ENCODE measurements at regions not wholly inside any gene's neighbourhood (a gene's known extent, or its start where the extent isn't known, plus 50 kb on each side); places are given as distances from the start of the nearest gene placed in this dataset.

DNA sequence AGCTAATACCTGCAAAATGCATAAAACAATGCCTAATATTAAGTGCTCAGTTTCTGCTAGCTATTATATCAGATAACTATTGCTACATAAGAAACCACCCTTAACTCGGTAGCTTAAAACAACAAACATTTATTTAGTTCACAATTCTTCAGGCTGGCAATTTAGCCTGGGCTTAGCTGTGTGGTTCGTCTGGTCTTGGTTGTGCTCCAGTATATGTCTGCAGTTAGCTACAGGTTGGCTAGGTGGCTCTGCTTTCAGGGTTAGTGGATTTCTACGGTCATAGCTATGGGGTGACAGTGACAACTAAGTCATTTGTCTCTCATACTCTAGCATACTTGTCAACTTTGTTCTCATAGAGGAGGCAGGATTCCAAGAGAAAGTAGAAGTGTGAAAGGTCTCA lies 61.8 kb upstream of the NRP1 start:
- no peak for DNase-seq (ENCODE audit: insufficient read length)
- FAIRE-seq: no peak
- TF ChIP-seq TAF1 (IDR thresholded peaks at IDR 0.05; ENCODE audit: borderline replicate concordance, low read depth, low read length) (no peak), POLR2AphosphoS5 (IDR thresholded peaks at IDR 0.05; ENCODE audit: low read depth, low read length) (no peak), POLR2A (IDR thresholded peaks at IDR 0.05; ENCODE audit: low read depth, low read length) (no peak)

DNA sequence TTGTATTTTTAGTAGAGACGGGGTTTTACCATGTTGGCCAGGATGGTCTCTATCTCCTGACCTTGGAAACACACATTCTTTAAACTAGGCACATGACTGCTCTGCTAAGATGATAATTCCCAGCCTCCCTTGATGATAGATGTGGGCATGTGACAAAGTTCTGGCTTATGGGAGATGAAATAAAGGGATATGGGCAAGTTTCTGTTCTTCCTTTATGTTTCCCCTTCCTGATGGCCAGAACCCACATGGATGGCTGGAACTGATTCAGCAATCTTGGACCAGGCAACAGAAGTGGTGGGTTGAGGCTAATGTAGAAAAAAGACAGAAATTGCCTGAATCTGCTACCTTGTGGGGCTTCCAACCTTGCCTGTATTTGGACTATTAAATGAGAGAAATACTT lies 60.7 kb upstream of the NRP1 start:
- FAIRE-seq (no peak), DNase-seq (ENCODE audit: insufficient read length) (no peak)
- TF ChIP-seq TAF1 (IDR thresholded peaks at IDR 0.05; ENCODE audit: borderline replicate concordance, low read depth, low read length) (no peak), POLR2AphosphoS5 (IDR thresholded peaks at IDR 0.05; ENCODE audit: low read depth, low read length) (no peak), POLR2A (IDR thresholded peaks at IDR 0.05; ENCODE audit: low read depth, low read length) (no peak)

DNA sequence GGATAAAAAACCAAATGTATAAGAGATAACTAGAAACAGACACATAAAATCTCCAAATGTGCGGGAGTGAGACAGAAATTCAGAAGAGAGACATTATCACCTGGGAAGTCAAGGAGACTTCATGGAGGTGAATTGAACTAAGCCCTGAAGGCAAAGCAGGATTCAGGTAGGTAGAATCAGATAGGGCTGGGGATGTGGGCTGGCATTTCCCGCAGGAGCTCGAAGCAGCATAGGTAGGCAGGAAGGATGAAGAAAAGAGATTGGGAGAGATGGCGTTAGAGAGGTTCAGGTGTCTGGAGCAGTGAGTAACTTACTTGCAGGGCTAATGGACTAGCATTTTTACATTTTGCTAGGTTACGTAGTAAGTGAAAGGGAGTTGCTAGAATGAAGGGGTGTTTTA lies 58.2 kb upstream of the NRP1 start:
- DNase-seq (ENCODE audit: insufficient read length): no peak
- no peak for TF ChIP-seq TAF1 (IDR thresholded peaks at IDR 0.05; ENCODE audit: borderline replicate concordance, low read depth, low read length)
- TF ChIP-seq POLR2A (IDR thresholded peaks at IDR 0.05; ENCODE audit: low read depth, low read length): no peak
- TF ChIP-seq POLR2AphosphoS5 (IDR thresholded peaks at IDR 0.05; ENCODE audit: low read depth, low read length): no peak
- FAIRE-seq: no peak

DNA sequence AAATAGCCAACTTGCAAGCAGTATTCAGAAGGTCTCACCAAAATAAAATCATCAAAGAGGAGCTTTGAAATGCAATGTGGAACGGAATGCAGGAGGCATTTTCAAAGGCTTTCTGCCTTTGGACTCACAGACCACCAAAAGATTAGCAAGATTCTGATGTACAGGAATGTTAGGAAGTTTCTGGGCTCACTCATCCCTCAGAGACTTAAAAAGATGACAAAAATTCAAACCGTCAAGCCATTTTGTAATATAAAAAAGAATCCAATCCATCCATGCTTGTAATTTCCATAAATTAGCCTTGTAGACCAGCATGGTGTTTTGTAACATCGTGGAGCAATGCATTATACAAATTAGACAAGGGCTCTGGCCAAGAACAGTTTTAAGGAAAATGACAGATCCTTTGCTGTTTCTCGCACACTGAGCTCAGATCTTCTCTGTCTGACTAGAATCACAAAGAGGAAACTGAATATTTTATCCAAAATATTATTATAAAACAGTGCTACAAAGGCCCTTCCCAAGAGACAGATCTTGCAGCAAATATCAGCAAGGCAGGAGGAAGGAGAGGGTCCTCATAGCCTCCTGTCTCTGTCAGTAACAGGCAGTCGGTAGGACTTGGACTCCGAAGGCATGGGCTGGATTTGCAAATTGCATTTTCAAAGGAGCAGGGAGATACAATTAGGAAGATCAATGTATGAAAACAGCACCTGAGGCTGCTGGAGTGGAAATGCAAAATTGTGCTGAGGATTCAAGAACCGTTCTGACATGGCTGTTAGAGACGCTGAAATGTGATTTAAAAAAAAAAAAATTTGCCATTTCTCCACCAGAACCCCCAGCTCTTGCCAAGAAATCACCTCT lies 57.4 kb upstream of the NRP1 start:
- no peak for FAIRE-seq
- DNase-seq (ENCODE audit: insufficient read length): no peak
- TF ChIP-seq POLR2A (IDR thresholded peaks at IDR 0.05; ENCODE audit: low read depth, low read length) (no peak), TAF1 (IDR thresholded peaks at IDR 0.05; ENCODE audit: borderline replicate concordance, low read depth, low read length) (no peak), POLR2AphosphoS5 (IDR thresholded peaks at IDR 0.05; ENCODE audit: low read depth, low read length) (no peak)

DNA sequence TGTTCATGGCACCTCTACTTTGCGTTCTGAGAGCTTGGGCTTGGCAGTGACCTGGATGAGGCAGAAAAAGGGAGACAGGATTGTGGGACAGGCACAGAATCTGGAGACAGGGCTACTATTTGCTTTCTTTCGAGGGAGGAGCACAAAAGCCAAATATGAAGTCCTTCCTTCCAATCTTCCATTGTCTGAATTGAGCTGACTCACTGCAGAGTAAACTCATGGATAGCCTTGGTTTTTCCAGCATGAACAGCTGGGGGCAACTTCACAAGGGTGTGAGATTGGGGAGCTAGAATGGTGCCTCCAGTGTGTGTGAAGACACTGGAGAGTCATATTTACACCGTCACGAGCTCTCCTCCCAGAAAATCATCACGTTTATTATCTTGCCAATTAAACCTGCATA lies 55.6 kb upstream of the NRP1 start:
- no peak for FAIRE-seq
- no peak for DNase-seq (ENCODE audit: insufficient read length)
- TF ChIP-seq POLR2A (IDR thresholded peaks at IDR 0.05; ENCODE audit: low read depth, low read length) (no peak), POLR2AphosphoS5 (IDR thresholded peaks at IDR 0.05; ENCODE audit: low read depth, low read length) (no peak), TAF1 (IDR thresholded peaks at IDR 0.05; ENCODE audit: borderline replicate concordance, low read depth, low read length) (no peak)

DNA sequence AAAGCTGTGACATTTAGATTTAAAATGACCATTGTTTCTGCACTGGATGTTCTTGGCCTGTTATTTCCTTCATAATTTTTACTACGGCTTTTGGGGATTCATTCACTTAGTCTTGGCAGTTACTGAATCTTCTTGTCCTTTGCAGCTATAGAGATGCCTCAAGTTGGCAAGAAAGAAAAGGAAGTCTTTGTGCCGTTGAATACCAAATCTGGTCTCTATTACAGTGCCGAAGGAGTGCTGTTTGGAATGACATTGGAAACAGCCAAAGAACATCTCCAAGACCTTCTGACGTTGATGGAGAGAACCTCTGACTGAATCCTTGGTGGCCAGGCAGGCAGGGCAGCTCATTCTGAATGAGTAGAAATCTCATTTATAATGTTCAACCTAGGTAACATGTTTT lies 54.3 kb upstream of the NRP1 start:
- no peak for FAIRE-seq
- TF ChIP-seq TAF1 (IDR thresholded peaks at IDR 0.05; ENCODE audit: borderline replicate concordance, low read depth, low read length): no peak
- TF ChIP-seq POLR2A (IDR thresholded peaks at IDR 0.05; ENCODE audit: low read depth, low read length): no peak
- TF ChIP-seq POLR2AphosphoS5 (IDR thresholded peaks at IDR 0.05; ENCODE audit: low read depth, low read length): no peak
- DNase-seq (ENCODE audit: insufficient read length): no peak

DNA sequence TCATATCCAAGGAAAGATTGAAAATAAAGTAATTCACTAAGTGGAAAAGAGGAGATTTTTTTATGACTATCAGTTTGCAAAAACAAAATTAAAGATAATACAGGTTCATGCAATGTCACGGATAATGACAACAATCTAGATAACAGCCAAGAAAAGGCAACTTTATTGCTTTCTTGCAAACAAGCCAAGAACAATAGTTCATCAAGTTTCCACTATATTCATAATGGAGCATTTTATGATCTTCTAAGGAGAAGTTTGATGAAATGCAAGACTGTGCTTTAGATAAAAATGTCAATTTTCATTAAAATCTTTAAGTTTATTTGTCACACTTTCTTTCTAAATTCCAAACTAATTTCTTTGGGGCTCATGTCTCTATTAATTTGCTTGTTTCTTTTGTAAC lies 53.9 kb upstream of the NRP1 start:
- no peak for TF ChIP-seq POLR2AphosphoS5 (IDR thresholded peaks at IDR 0.05; ENCODE audit: low read depth, low read length)
- no peak for TF ChIP-seq TAF1 (IDR thresholded peaks at IDR 0.05; ENCODE audit: borderline replicate concordance, low read depth, low read length)
- TF ChIP-seq POLR2A (IDR thresholded peaks at IDR 0.05; ENCODE audit: low read depth, low read length): no peak
- DNase-seq (ENCODE audit: insufficient read length): no peak
- FAIRE-seq: no peak

DNA sequence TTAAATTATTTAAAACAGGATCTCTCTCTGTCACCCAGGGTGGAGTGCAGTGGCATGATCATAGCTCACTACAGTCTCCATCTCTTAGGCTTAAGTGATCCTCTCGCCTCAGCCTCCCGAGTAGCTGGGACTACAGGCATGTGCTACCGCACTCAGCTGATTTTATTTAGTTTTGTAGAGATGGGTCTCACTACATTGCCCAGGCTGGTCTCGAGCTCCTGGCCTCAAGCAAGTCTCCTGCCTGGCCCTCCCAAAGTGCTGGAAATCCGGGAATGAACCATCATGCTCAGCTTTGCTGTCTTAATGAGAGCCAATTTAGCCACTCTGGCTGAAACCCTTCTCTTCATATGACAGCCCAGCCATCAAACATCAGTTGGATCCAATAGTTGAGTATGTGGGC lies 53.3 kb upstream of the NRP1 start:
- FAIRE-seq (no peak), DNase-seq (ENCODE audit: insufficient read length) (no peak)
- TF ChIP-seq POLR2A (IDR thresholded peaks at IDR 0.05; ENCODE audit: low read depth, low read length) (no peak), POLR2AphosphoS5 (IDR thresholded peaks at IDR 0.05; ENCODE audit: low read depth, low read length) (no peak), TAF1 (IDR thresholded peaks at IDR 0.05; ENCODE audit: borderline replicate concordance, low read depth, low read length) (no peak)

DNA sequence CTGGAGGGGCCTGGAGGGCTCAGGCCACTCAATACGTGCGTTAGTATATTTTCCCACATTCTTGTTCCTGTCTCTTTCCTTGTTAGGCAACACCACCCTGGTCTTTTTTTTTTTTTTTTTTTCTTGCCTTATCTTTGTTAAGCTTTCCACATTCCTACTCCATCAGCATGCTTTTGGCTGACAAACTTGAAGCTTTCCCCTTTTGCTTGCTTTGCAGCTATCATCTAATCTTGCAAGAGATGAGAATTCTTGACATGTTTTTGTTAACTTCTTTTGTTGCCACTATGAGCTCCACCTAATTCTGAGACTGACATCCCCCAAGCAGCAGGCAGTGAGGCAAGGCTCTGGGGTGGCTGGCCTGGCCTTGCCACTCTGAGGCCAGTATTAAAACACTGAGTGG lies 52.5 kb upstream of the NRP1 start:
- FAIRE-seq: no peak
- no peak for TF ChIP-seq POLR2A (IDR thresholded peaks at IDR 0.05; ENCODE audit: low read depth, low read length)
- no peak for TF ChIP-seq TAF1 (IDR thresholded peaks at IDR 0.05; ENCODE audit: borderline replicate concordance, low read depth, low read length)
- TF ChIP-seq POLR2AphosphoS5 (IDR thresholded peaks at IDR 0.05; ENCODE audit: low read depth, low read length): no peak
- no peak for DNase-seq (ENCODE audit: insufficient read length)

DNA sequence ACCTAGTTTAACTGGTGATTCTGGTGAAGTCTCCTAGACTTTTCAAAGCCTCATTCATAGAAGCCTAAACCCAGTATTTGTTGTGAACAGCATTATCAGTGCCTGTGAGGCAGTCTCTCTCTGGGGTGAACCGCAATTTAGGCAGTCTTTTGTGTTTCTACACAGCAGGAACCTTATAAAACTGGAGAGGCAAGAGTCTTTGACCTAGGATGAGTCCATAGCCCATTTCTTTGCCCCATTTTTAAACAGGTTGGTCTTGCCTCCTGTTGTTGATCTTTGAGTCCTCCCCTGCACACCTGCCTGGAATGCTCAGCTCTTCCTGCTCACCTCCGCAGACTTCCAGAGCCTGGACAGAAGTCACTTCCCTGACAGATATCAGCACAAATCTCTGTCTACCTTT lies 51.2 kb upstream of the NRP1 start:
- TF ChIP-seq TAF1 (IDR thresholded peaks at IDR 0.05; ENCODE audit: borderline replicate concordance, low read depth, low read length): no peak
- TF ChIP-seq POLR2A (IDR thresholded peaks at IDR 0.05; ENCODE audit: low read depth, low read length): no peak
- no peak for TF ChIP-seq POLR2AphosphoS5 (IDR thresholded peaks at IDR 0.05; ENCODE audit: low read depth, low read length)
- DNase-seq (ENCODE audit: insufficient read length) (no peak), FAIRE-seq (no peak)

DNA sequence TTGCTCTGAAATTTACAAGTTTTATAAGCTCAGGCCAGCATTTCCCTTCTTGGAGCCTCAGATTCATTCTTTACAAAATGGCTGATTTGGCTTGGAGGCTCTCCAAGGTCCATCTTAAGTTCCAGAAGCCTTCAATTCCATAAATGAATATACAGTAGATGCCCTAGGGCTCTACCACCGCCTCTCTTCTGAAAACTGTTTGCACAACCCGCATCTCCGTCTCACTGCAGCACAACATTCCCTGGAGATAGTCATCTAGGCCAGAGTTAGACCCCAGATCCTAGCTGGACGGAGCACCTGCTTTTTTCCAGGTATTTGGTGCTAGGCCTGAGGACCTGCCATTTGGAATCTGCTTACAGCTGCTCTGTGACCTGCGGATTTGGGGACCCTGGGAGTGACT lies 50.5 kb upstream of the NRP1 start:
- FAIRE-seq (no peak), DNase-seq (ENCODE audit: insufficient read length) (no peak)
- TF ChIP-seq POLR2A (IDR thresholded peaks at IDR 0.05; ENCODE audit: low read depth, low read length) (no peak), POLR2AphosphoS5 (IDR thresholded peaks at IDR 0.05; ENCODE audit: low read depth, low read length) (no peak), TAF1 (IDR thresholded peaks at IDR 0.05; ENCODE audit: borderline replicate concordance, low read depth, low read length) (no peak)
